ENCODE measurements at regions not wholly inside any gene's neighbourhood (a gene's known extent, or its start where the extent isn't known, plus 50 kb on each side); places are given as distances from the start of the nearest gene placed in this dataset.

- Histone ChIP-seq H3K36me3 (ENCODE audit: control insufficient read depth, insufficient read depth, low read length) (no peaks in the 10 kb centered on the region), H2BK15ac (replicated peaks; ENCODE audit: low read depth) (no peak overlapping the region), H3K27ac (ENCODE audit: low read depth, low read length) (no peak overlapping the region), H4K5ac (ENCODE audit: low read length) (no peak overlapping the region), H3K23ac (ENCODE audit: low read length) (no peak overlapping the region), H3K4me2 (ENCODE audit: low read length) (peak overlapping the region; percentile 47), H3K9ac (ENCODE audit: low read length) (peak overlapping the region; percentile 69), H3K27me3 (ENCODE audit: insufficient read depth, low read length, poor library complexity) (no peaks in the 10 kb centered on the region), H3K18ac (ENCODE audit: low read length) (peak overlapping the region; percentile 68), H3K79me2 (ENCODE audit: control insufficient read depth, insufficient read depth, low read length) (no peaks in the 10 kb centered on the region), H3K4me3 (ENCODE audit: low read length) (peak overlapping the region; percentile 31), H3K4ac (ENCODE audit: low read depth, low read length) (no peak overlapping the region), H2BK5ac (ENCODE audit: low read length) (no peak overlapping the region), H2AK5ac (ENCODE audit: low read length) (no peak overlapping the region), H4K8ac (ENCODE audit: low read depth, low read length) (no peak overlapping the region), H3K56ac (ENCODE audit: low read length) (peak overlapping the region; percentile 90), H2BK120ac (ENCODE audit: low read depth, low read length) (peak overlapping the region; percentile 82), H3K4me1 (ENCODE audit: control insufficient read depth, low read depth, low read length) (peaks cover 3% of the 10 kb centered on the region), H3K79me1 (ENCODE audit: low read length) (no peaks in the 10 kb centered on the region)
- DNase-seq, result no peak
- WGBS (ENCODE audit: extremely low coverage, insufficient coverage, low lambda C conversion rate), result no CpG with 5 or more reads among the region's 25 CpGs
These were observed 135.3 kb downstream of the INSIG2 start for GRCh38 chr2:118223511-118223991.

- H3K4me2 ChIP-seq (ENCODE audit: low read length), result no peak overlapping the region
- no peaks in the 10 kb centered on the region for H3K27me3 ChIP-seq (ENCODE audit: insufficient read depth, low read length, poor library complexity)
- H2BK120ac ChIP-seq (ENCODE audit: low read depth, low read length), result no peak overlapping the region
- no peak overlapping the region for H3K23ac ChIP-seq (ENCODE audit: low read length)
- no peaks in the 10 kb centered on the region for H3K79me1 ChIP-seq (ENCODE audit: low read length)
- peak overlapping the region; percentile 69 for H3K9ac ChIP-seq (ENCODE audit: low read length)
- H3K4ac ChIP-seq (ENCODE audit: low read depth, low read length), result no peak overlapping the region
- no peaks in the 10 kb centered on the region for H3K79me2 ChIP-seq (ENCODE audit: control insufficient read depth, insufficient read depth, low read length)
- H3K4me3 ChIP-seq (ENCODE audit: low read length), result no peak overlapping the region
- no peak overlapping the region for H3K56ac ChIP-seq (ENCODE audit: low read length)
- no peak for DNase-seq
- no peak overlapping the region for H2AK5ac ChIP-seq (ENCODE audit: low read length)
- no CpG with 5 or more reads among the region's 8 CpGs for WGBS (ENCODE audit: extremely low coverage, insufficient coverage, low lambda C conversion rate)
- no peak overlapping the region for H2BK5ac ChIP-seq (ENCODE audit: low read length)
- no peak overlapping the region for H3K27ac ChIP-seq (ENCODE audit: low read depth, low read length)
- no peaks in the 10 kb centered on the region for H3K36me3 ChIP-seq (ENCODE audit: control insufficient read depth, insufficient read depth, low read length)
- no peak overlapping the region for H3K18ac ChIP-seq (ENCODE audit: low read length)
- peaks cover 3% of the 10 kb centered on the region for H3K4me1 ChIP-seq (ENCODE audit: control insufficient read depth, low read depth, low read length)
- H4K5ac ChIP-seq (ENCODE audit: low read length), result no peak overlapping the region
- no peak overlapping the region for H4K8ac ChIP-seq (ENCODE audit: low read depth, low read length)
- no peak overlapping the region for H2BK15ac ChIP-seq (replicated peaks; ENCODE audit: low read depth)
These were observed 134.6 kb downstream of the INSIG2 start for GRCh38 chr2:118222672-118223421.

DNA sequence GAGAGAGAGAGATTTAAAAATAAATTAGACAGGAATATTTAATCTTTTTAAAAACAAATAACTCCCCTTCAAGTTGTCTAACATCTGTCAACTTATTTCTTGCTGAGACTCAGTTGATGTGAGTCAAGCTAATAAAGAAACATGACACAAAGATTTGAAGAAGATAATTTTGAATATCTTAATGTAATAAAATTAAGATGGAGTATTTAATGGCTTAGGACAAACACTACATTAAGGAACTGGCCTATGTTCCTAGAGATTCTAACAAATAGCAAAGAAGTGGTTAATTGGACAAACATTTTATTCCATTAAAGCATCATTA, 134.0 kb downstream of the INSIG2 start:
- H3K36me3 ChIP-seq (ENCODE audit: control insufficient read depth, insufficient read depth, low read length), result no peaks in the 10 kb centered on the region
- no peak for DNase-seq
- no peak overlapping the region for H2AK5ac ChIP-seq (ENCODE audit: low read length)
- H2BK120ac ChIP-seq (ENCODE audit: low read depth, low read length), result no peak overlapping the region
- H4K8ac ChIP-seq (ENCODE audit: low read depth, low read length), result no peak overlapping the region
- H3K4me2 ChIP-seq (ENCODE audit: low read length), result no peak overlapping the region
- H3K18ac ChIP-seq (ENCODE audit: low read length), result no peak overlapping the region
- peaks cover 3% of the 10 kb centered on the region for H3K4me1 ChIP-seq (ENCODE audit: control insufficient read depth, low read depth, low read length)
- no peak overlapping the region for H3K23ac ChIP-seq (ENCODE audit: low read length)
- H3K9ac ChIP-seq (ENCODE audit: low read length), result no peak overlapping the region
- H3K79me1 ChIP-seq (ENCODE audit: low read length), result no peaks in the 10 kb centered on the region
- H4K5ac ChIP-seq (ENCODE audit: low read length), result no peak overlapping the region
- no peaks in the 10 kb centered on the region for H3K79me2 ChIP-seq (ENCODE audit: control insufficient read depth, insufficient read depth, low read length)
- H2BK5ac ChIP-seq (ENCODE audit: low read length), result no peak overlapping the region
- H3K27me3 ChIP-seq (ENCODE audit: insufficient read depth, low read length, poor library complexity), result no peaks in the 10 kb centered on the region
- no peak overlapping the region for H3K4me3 ChIP-seq (ENCODE audit: low read length)
- no peak overlapping the region for H3K56ac ChIP-seq (ENCODE audit: low read length)
- no peak overlapping the region for H3K4ac ChIP-seq (ENCODE audit: low read depth, low read length)
- H3K27ac ChIP-seq (ENCODE audit: low read depth, low read length), result no peak overlapping the region
- no peak overlapping the region for H2BK15ac ChIP-seq (replicated peaks; ENCODE audit: low read depth)

DNA sequence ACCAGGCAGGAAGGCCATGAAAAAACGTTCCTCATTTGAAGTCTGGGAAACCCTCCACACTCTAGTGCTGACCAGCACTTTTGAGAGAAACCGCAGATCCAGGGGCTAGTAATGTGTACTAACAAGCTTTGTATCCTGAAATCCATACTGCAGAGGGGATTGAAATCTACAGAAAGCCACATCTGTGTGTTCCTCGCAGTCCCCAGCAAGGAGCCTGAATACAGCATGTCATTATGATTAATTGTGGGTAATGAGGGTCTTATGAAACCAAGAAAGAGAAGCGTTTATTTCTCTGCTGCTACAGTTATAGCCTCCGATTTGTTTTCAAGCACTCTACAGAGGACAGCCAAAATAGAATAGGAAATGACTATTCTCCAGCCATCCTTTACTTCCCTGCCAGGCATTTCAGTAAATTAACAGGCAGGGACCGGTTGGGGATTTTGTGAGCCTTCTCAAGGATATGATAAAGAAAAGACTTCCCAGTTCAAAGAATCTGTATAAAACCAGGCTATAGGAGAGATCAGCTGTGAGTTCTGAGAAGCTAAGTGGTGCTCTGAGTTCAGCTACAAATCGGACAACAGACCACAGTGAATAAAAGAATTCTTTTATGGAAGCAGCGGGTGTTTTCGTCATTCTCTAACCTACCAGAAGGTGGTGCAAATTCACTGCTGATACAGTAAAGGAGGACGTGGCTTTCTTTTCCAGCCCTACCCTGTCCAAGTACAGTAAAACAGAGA, 133.4 kb downstream of the INSIG2 start:
- H3K27ac ChIP-seq (ENCODE audit: low read depth, low read length), result no peak overlapping the region
- H3K27me3 ChIP-seq (ENCODE audit: insufficient read depth, low read length, poor library complexity), result no peaks in the 10 kb centered on the region
- H2BK15ac ChIP-seq (replicated peaks; ENCODE audit: low read depth), result no peak overlapping the region

GRCh38 chr2:118219611-118220010, 131.3 kb downstream of the INSIG2 start:
- no peak overlapping the region for H3K27ac ChIP-seq (ENCODE audit: low read depth, low read length)
- H3K4me2 ChIP-seq (ENCODE audit: low read length), result no peak overlapping the region
- H2AK5ac ChIP-seq (ENCODE audit: low read length), result no peak overlapping the region
- H3K18ac ChIP-seq (ENCODE audit: low read length), result no peak overlapping the region
- H3K23ac ChIP-seq (ENCODE audit: low read length), result no peak overlapping the region
- no peak overlapping the region for H4K8ac ChIP-seq (ENCODE audit: low read depth, low read length)
- DNase-seq, result no peak
- no peaks in the 10 kb centered on the region for H3K79me1 ChIP-seq (ENCODE audit: low read length)
- no peaks in the 10 kb centered on the region for H3K4me1 ChIP-seq (ENCODE audit: control insufficient read depth, low read depth, low read length)
- no peak overlapping the region for H2BK5ac ChIP-seq (ENCODE audit: low read length)
- no peaks in the 10 kb centered on the region for H3K79me2 ChIP-seq (ENCODE audit: control insufficient read depth, insufficient read depth, low read length)
- H4K5ac ChIP-seq (ENCODE audit: low read length), result no peak overlapping the region
- no peak overlapping the region for H3K4me3 ChIP-seq (ENCODE audit: low read length)
- H3K36me3 ChIP-seq (ENCODE audit: control insufficient read depth, insufficient read depth, low read length), result no peaks in the 10 kb centered on the region
- no peak overlapping the region for H3K4ac ChIP-seq (ENCODE audit: low read depth, low read length)
- H3K27me3 ChIP-seq (ENCODE audit: insufficient read depth, low read length, poor library complexity), result no peaks in the 10 kb centered on the region
- WGBS (ENCODE audit: extremely low coverage, insufficient coverage, low lambda C conversion rate), result no CpG with 5 or more reads among the region's 1 CpG
- H2BK15ac ChIP-seq (replicated peaks; ENCODE audit: low read depth), result no peak overlapping the region
- H3K56ac ChIP-seq (ENCODE audit: low read length), result no peak overlapping the region
- no peak overlapping the region for H3K9ac ChIP-seq (ENCODE audit: low read length)
- H2BK120ac ChIP-seq (ENCODE audit: low read depth, low read length), result no peak overlapping the region

More for the DNA sequence above, 133.4 kb downstream of the INSIG2 start:
- Histone ChIP-seq H3K18ac (ENCODE audit: low read length) (no peak overlapping the region), H3K23ac (ENCODE audit: low read length) (no peak overlapping the region), H3K56ac (ENCODE audit: low read length) (no peak overlapping the region), H2AK5ac (ENCODE audit: low read length) (no peak overlapping the region), H2BK120ac (ENCODE audit: low read depth, low read length) (no peak overlapping the region), H4K5ac (ENCODE audit: low read length) (no peak overlapping the region), H2BK5ac (ENCODE audit: low read length) (no peak overlapping the region), H3K79me2 (ENCODE audit: control insufficient read depth, insufficient read depth, low read length) (no peaks in the 10 kb centered on the region), H3K36me3 (ENCODE audit: control insufficient read depth, insufficient read depth, low read length) (no peaks in the 10 kb centered on the region), H3K79me1 (ENCODE audit: low read length) (no peaks in the 10 kb centered on the region), H3K4me3 (ENCODE audit: low read length) (no peak overlapping the region), H3K4me1 (ENCODE audit: control insufficient read depth, low read depth, low read length) (peaks cover 3% of the 10 kb centered on the region), H3K4me2 (ENCODE audit: low read length) (no peak overlapping the region), H3K9ac (ENCODE audit: low read length) (no peak overlapping the region), H3K4ac (ENCODE audit: low read depth, low read length) (no peak overlapping the region), H4K8ac (ENCODE audit: low read depth, low read length) (no peak overlapping the region)
- WGBS (ENCODE audit: extremely low coverage, insufficient coverage, low lambda C conversion rate), result no CpG with 5 or more reads among the region's 10 CpGs
- DNase-seq, result peak; percentile 75
